NCI-H128 (cell line): ENCODE measurements at regions not wholly inside any gene's neighbourhood (a gene's known extent, or its start where the extent isn't known, plus 50 kb on each side); places are given as distances from the start of the nearest gene placed in this dataset.

Experiments
- DNase-seq: peaks from one replicate; lab custom pipeline; 2025; ENCODE audit not compliant: unreplicated experiment; lab: John Stamatoyannopoulos, UW

- no peak for DNase-seq
Observed at GRCh38 chr12:30508205-30508967, 187.3 kb downstream of the IPO8 start.

DNA sequence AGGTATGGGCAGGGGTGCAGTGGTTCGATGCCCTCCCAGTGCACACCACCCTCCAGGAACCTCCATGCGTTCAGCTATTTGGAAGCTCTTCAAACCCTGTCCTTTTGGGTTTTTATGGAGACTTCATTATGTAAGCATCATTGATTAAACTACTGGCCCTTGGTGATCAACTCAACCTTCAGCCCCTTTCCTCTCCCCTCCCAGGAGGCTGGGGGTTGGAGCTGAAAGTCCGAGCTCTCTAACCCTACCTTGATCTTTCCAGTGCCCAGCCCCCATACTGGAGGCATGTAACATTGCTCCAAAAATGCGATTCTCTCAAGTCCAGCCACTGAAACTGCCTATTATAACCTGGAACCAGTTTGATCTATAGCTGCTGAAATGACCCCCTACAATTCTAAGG, 188.1 kb downstream of the IPO8 start:
- DNase-seq, result no peak

GRCh38 chr12:30506411-30506810, 189.3 kb downstream of the IPO8 start:
- DNase-seq, result no peak

DNA sequence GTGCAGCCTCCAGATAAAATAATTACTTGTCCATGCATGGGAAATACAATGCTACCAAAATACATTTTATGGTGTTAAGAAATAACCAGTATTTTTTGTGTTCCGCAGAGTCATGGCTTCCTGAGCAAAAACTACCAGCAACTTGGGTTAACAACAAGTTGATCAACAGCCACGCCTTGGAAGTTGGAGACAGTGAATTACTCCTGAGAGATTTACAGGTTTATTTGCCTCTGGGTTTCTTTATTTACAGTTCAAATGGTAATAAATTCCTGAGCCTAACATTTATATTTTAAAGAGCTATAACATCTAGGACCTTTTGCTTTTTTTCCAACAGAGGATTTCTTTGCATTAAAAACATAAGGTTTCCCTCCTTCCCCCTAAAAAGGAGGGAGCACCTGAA, 194.0 kb downstream of the IPO8 start:
- DNase-seq, result no peak

- no peak for DNase-seq
Observed at GRCh38 chr12:30500532-30500931, 195.1 kb downstream of the IPO8 start.

DNA sequence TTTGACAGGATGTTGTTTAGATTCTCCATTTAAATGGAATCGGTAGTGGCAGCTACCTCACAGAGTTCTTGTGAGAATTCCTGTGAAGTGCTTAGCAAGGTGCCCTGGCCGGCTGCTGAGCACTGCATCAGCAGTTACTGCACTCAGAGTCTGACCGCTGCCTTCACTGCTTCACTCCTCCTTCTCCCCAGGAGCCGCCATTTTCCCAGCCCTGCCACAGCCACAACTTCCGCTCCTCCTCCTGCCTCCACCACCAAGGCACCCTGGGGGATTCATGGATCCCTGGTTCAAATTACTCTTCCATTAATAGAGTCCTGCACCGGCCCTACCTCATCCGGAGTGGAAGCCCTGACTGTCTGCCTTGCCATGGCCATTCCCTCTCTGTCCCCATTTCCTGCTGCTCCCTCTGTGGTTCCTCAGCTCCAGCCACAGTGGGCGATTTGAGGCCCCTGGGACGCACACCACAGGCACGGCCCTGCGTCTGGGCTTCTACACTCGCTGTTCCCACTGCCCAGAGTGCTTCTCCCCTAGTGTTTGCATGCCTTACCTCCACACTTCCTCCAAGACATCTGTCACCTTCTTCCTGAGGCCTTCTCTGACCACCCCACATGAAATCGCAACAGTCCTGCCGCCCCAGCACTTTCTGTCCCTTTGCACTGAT, 210.3 kb downstream of the IPO8 start:
- DNase-seq, result no peak

DNA sequence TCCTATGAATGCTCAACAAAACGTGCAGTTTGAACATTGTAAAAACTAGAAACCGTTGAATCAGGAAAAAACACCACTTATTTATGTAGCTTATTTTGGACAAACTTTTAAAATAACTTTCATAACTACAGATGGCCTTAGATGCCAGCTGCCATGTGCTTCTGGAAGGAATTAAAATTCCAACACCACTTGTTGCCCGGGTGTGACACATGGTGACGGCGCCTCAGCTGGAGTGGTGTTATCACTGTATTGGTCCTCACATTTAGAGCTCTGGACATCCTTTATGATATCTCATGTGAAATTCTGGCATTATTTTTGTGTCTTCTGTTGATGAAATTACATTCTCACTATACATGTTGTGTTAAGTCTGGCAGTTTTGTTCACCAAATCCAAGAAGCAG, 211.0 kb downstream of the IPO8 start:
- DNase-seq, result no peak

DNA sequence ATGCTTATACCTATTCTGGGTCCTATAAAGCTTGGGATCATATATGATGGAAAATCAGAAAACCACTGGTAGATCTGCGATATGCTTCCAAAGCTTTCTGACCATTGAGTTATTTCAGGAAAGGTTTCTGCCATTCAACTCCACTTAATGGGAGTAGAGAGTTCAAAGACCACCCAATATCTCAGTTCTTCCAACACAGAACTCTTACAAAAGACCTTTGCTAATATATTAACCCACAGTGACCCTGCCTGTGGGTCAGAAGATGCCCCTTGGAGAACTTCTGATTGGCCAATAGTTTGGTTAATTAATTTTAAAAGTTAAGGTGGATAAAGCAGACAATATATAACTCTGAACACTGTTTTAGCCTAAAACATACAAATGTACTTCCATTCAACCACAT, 213.0 kb downstream of the IPO8 start:
- no peak for DNase-seq

DNA sequence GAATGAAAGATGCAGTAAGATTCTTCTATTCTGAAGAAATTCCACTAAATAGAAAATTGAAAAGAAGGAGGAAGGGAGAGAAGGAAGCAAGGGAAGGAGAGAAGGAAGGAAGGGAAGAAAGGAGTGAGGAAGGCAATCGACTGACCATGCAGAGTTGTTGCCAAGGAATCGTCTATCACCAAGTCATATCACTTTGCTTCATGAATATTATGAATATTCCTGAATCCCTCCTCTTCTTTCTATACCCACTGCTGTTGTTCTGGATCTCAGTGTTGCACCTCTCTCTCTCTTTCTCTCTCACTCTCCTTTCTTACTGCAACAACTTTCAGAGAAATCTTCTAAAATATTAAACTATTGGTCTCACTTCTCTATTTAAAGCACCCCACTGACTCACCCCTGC, 222.4 kb downstream of the IPO8 start:
- DNase-seq, result no peak

GRCh38 chr12:30466093-30466585, 229.5 kb downstream of the IPO8 start:
- DNase-seq, result no peak

DNA sequence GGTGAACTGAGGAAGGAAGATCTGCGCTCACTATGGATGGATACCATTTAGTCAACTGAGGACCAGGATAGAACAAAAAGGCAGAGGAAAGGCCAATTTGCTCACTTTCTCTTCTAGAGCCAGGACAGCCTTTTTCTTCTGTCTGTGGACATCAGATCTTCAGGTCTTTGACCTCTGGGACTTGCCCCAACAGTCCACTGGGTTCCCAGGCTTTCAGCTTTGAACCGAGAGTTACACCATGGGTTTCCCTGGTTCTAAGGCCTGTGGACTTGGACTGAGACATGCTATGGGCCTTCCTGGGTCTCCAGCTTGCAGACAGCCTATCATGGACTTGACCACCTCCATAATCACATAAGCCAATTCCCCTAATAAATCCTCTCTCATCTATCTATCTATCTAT, 232.0 kb downstream of the IPO8 start:
- no peak for DNase-seq

GRCh38 chr12:30462249-30462648, 233.4 kb downstream of the IPO8 start:
- DNase-seq, result no peak

DNA sequence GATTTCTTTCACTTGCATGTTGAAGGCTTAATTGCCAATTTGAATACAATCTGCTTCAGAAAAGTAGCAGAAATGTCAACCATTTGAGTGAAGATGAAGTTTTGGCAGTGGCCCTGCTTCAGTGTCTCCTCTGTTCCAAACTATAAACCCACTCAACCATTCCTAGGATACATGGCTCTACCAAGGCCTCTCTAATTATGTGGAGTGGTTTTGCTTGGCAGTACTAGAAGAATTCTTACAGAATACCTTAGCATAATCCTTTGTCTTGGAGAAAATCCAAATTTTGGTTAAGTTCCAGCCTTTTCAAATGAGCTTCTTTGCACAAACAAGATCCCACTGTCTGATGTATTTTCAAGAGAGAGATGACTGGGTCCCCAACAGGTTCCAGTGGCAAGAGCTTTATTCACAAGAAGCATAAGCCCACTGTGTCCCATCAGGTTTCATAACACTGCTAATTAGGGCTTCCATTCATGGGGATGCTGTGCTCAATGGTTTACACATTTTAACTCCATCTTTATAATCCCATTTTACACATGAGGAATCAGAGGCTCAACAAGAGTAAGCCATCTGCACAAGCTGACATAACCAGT, 234.5 kb downstream of the IPO8 start:
- no peak for DNase-seq

DNA sequence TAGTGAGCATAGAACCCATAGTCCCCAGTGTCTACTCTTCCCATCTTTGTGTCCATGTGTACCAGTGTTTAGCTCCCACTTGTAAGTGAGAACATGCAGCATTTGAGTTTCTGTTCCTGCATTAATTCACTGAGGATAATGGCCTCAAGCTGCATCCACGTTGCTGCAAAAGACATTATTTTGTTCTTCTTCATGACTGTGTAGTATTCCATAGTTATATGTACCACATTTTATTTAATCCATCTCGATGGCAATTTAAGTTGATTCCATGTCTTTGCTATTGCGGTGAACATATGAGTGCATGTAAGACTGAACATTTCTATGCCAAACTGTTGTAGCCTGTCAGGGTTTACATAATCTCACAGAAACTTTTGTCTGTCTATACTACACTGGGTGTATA, 237.2 kb downstream of the IPO8 start:
- no peak for DNase-seq

DNA sequence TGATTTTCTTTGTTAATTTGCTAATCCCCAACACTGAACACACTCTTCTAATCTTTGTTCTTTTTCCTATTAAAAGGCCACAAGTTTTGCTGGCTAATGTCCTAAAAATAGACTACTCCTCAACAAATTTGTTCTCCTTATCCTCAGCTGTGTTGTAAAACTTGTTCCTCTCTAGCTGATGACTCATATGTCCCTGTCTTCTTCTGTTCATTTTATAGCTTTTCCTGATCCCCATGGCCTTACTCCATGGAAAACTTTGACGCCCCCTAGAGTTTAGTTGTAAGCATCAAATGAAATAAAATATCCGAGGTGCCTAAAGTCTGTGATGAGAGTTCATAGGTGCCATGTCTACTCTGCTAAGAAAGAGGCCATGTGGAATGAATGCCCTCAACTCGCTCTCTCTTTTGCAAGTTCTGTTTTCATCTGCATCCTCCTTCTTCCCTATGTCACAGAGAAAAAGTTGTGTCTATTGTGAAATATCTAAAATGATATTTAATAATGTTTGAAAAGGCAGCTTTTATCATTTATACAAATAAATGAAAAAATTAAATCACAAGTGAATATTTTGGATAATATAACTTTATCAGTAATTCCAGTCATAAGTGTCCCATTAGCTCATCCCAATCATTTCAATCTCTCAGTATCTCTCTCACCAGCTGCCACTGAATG, 237.9 kb downstream of the IPO8 start:
- no peak for DNase-seq

DNA sequence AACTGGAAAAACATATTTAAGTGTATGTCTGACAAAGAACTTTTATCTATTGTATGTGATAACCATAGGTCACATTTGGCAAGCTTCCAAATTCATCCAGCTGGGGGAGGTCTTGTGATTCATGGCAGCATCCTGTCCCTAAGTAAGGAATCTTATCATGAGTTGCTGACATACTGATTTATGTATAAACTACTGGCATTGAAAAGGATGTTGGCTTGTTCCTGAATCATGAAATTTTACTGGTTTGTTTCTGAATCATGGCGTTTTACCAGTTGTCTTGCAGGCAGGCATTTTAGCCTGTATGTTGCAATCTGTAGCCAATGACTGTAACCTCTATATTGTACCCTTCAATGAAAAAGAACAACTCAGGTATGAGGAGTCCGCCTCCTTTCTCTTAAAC, 244.8 kb downstream of the IPO8 start:
- DNase-seq, result no peak

- no peak for DNase-seq
Observed at GRCh38 chr12:30450226-30450625, 245.4 kb downstream of the IPO8 start.

GRCh38 chr12:30448038-30448437, 247.6 kb downstream of the IPO8 start:
- DNase-seq, result no peak

- DNase-seq, result no peak
Observed at GRCh38 chr12:30447061-30447750, 248.5 kb downstream of the IPO8 start.

DNA sequence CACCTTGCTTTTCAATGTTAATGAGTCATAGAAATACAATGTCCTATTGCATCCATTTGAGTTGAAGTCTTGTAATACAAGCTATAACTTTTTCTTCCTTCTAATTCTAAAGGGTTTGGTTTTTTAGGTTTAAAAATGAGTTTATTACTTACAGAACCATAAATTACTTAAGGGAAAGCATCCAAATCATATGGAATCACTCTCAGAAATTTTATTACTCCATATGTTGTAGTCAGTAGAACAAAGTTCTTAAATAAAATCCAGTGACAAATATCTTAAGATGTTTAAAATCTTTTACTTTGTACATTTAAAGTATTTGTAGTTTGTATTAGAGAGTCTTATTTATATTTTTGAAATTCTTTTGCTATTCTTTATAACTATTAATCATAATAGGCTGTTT, 253.2 kb downstream of the IPO8 start:
- DNase-seq, result no peak
